H9 (cell line): ENCODE measurements at regions not wholly inside any gene's neighbourhood (a gene's known extent, or its start where the extent isn't known, plus 50 kb on each side); places are given as distances from the start of the nearest gene placed in this dataset.

Experiments
- DNase-seq: peaks from one replicate; pipeline ENCODE4 v3.0.0-alpha.2; 2017
- H2AFZ ChIP-seq: one replicate; pipeline ENCODE4 v1.6.1; 2013; ENCODE audit warnings: mild to moderate bottlenecking, low read length, control low read depth, moderate library complexity
- H2AK5ac ChIP-seq: 2 replicates; pipeline ENCODE4 v1.6.1; 2013; ENCODE audit warnings: low read length, control low read depth, mixed read lengths; ENCODE audit not compliant: insufficient read length
- H2BK120ac ChIP-seq: one replicate; pipeline ENCODE4 v1.6.1; 2013; ENCODE audit warnings: low read depth, mild to moderate bottlenecking, low read length, control low read depth, inconsistent platforms; ENCODE audit not compliant: poor library complexity, severe bottlenecking
- H2BK12ac ChIP-seq: 2 replicates; pipeline ENCODE4 v1.6.1; 2013; ENCODE audit warnings: low read length, control low read depth, mixed read lengths, low read depth; ENCODE audit not compliant: insufficient read length
- H2BK15ac ChIP-seq: 2 replicates; pipeline ENCODE4 v1.6.1; 2013; ENCODE audit warnings: low read depth, low read length, control low read depth
- H2BK20ac ChIP-seq: one replicate; pipeline ENCODE4 v1.6.1; 2013; ENCODE audit warnings: low read depth, mild to moderate bottlenecking, low read length, control low read depth, inconsistent platforms; ENCODE audit not compliant: poor library complexity, severe bottlenecking
- H2BK5ac ChIP-seq: 2 replicates; pipeline ENCODE4 v1.6.1; 2013; ENCODE audit warnings: low read length, control low read depth, mixed read lengths; ENCODE audit not compliant: insufficient read length
- H3K14ac ChIP-seq: 2 replicates; pipeline ENCODE4 v1.6.1; 2013; ENCODE audit warnings: low read length, control low read depth; ENCODE audit not compliant: insufficient read depth
- H3K18ac ChIP-seq: 2 replicates; pipeline ENCODE4 v1.6.1; 2013; ENCODE audit warnings: low read depth, mild to moderate bottlenecking, mixed read lengths, low read length, control low read depth; ENCODE audit not compliant: insufficient read length
- H3K23ac ChIP-seq: 2 replicates; pipeline ENCODE4 v1.6.1; 2013; ENCODE audit warnings: low read length, control low read depth, mixed read lengths, low read depth; ENCODE audit not compliant: insufficient read length
- H3K23me2 ChIP-seq: 2 replicates; pipeline ENCODE4 v1.6.1; 2013; ENCODE audit warnings: low read depth, mild to moderate bottlenecking, mixed read lengths, low read length, control low read depth; ENCODE audit not compliant: insufficient read length, poor library complexity, severe bottlenecking
- H3K27ac ChIP-seq: 2 replicates; pipeline ENCODE4 v1.5.1; 2013; ENCODE audit warnings: low read length, control low read depth, mixed read lengths, low read depth; ENCODE audit not compliant: insufficient read length
- H3K27me3 ChIP-seq: 2 replicates; pipeline ENCODE4 v1.6.1; 2013; ENCODE audit warnings: low read length, control low read depth, inconsistent platforms; ENCODE audit not compliant: insufficient read depth
- H3K4ac ChIP-seq: 2 replicates; pipeline ENCODE4 v1.6.1; 2013; ENCODE audit warnings: low read depth, mild to moderate bottlenecking, control low read depth, inconsistent platforms, low read length, moderate library complexity
- H3K4me1 ChIP-seq: 2 replicates; pipeline ENCODE4 v1.6.1; 2013; ENCODE audit warnings: low read length, control low read depth, inconsistent platforms; ENCODE audit not compliant: insufficient read depth
- H3K4me2 ChIP-seq: 2 replicates; pipeline ENCODE4 v1.6.1; 2013; ENCODE audit warnings: low read length, control low read depth, mixed read lengths; ENCODE audit not compliant: insufficient read length, insufficient read depth
- H3K56ac ChIP-seq: 2 replicates; pipeline ENCODE4 v1.6.1; 2013; ENCODE audit warnings: low read depth, mild to moderate bottlenecking, mixed read lengths, low read length, control low read depth; ENCODE audit not compliant: insufficient read length
- H3K79me1 ChIP-seq: 2 replicates; pipeline ENCODE4 v1.6.1; 2013; ENCODE audit warnings: low read depth, mild to moderate bottlenecking, moderate library complexity, low read length, control low read depth, inconsistent platforms; ENCODE audit not compliant: insufficient read depth, poor library complexity, severe bottlenecking
- H3K79me2 ChIP-seq: 2 replicates; pipeline ENCODE4 v1.6.1; 2013; ENCODE audit warnings: low read length, control low read depth, inconsistent platforms; ENCODE audit not compliant: insufficient read depth
- H3K9ac ChIP-seq: 2 replicates; pipeline ENCODE4 v1.6.1; 2013; ENCODE audit warnings: low read length, control low read depth, mixed read lengths; ENCODE audit not compliant: insufficient read length; ENCODE audit errors: extremely low read depth
- H3K9me3 ChIP-seq: one replicate; pipeline ENCODE4 v1.6.1; 2013; ENCODE audit warnings: low read depth, low read length, inconsistent platforms; ENCODE audit not compliant: control insufficient read depth
- H3T11ph ChIP-seq: one replicate; pipeline ENCODE4 v1.6.1; 2013; ENCODE audit warnings: mild to moderate bottlenecking, low read length, control low read depth, inconsistent platforms
- H4K20me1 ChIP-seq: one replicate; pipeline ENCODE4 v1.6.1; 2013; ENCODE audit not compliant: control insufficient read depth, insufficient read length, insufficient read depth
- H4K5ac ChIP-seq: 2 replicates; pipeline ENCODE4 v1.6.1; 2013; ENCODE audit warnings: low read depth, mild to moderate bottlenecking, mixed read lengths, low read length, control low read depth; ENCODE audit not compliant: insufficient read length
- H4K8ac ChIP-seq: replicated peaks from 2 replicates; pipeline ENCODE4 v1.6.1; 2013; ENCODE audit warnings: low read length, control low read depth, mixed read lengths, low read depth; ENCODE audit not compliant: insufficient read length
- H4K91ac ChIP-seq: 2 replicates; pipeline ENCODE4 v1.6.1; 2013; ENCODE audit warnings: low read depth, mild to moderate bottlenecking, moderate library complexity, mixed read lengths, low read length, control low read depth; ENCODE audit not compliant: insufficient read length
- H3K27ac Mint-ChIP-seq, 3 experiments: 2 replicates in 2 of 3; 3 replicates in 1 of 3; pipeline ENCODE4 v1.8.0; 2020 to 2021; ENCODE audit warnings: mixed read lengths in 3 of 3, mild to moderate bottlenecking in 1 of 3, moderate library complexity in 1 of 3
- H3K27me3 Mint-ChIP-seq: 2 replicates; pipeline ENCODE4 v1.8.0; 2021; ENCODE audit warnings: low read depth, mild to moderate bottlenecking, moderate library complexity, mixed read lengths
- H3K36me3 Mint-ChIP-seq, 3 experiments: 2 replicates in 2 of 3; 3 replicates in 1 of 3; pipeline ENCODE4 v1.8.0; 2020 to 2021; ENCODE audit warnings: low read depth in 3 of 3, mixed read lengths in 3 of 3; ENCODE audit not compliant: insufficient read depth in 1 of 3
- H3K4me1 Mint-ChIP-seq, 2 experiments: 2 replicates each; pipeline ENCODE4 v1.8.0; 2020; ENCODE audit warnings: mixed read lengths in 2 of 2
- H3K4me3 Mint-ChIP-seq, 2 experiments: 2 replicates in 1 of 2; 3 replicates in 1 of 2; pipeline ENCODE4 v1.8.0; 2020 to 2021; ENCODE audit warnings: mild to moderate bottlenecking in 2 of 2, mixed read lengths in 2 of 2, moderate library complexity in 1 of 2
- H3K9me3 Mint-ChIP-seq, 2 experiments: 2 replicates in 1 of 2; 3 replicates in 1 of 2; pipeline ENCODE4 v1.8.0; 2020; ENCODE audit warnings: mild to moderate bottlenecking in 2 of 2, mixed read lengths in 2 of 2, moderate library complexity in 1 of 2
- CTCF ChIP-seq: fragments of 200-600 bp; sonication (generic); conservative IDR thresholded peaks from 3 replicates; pipeline ENCODE4 v1.8.0; 2021; ENCODE audit warnings: antibody characterized with exemption, mild to moderate bottlenecking

- H4K20me1 ChIP-seq: no peaks in the 10 kb centered on the region
- H3K27ac ChIP-seq: no peak overlapping the region
- no peak overlapping the region for H2BK20ac ChIP-seq
- H2BK120ac ChIP-seq: no peak overlapping the region
- H2BK12ac ChIP-seq: no peak overlapping the region
- Mint-ChIP-seq H3K27me3 (no peaks in the 10 kb centered on the region), H3K9me3 (peaks cover 0 to 3% of the 10 kb centered on the region in 2 experiments; a peak in 2 of 5 replicates), H3K36me3 (no peaks in the 10 kb centered on the region), H3K4me3 (no peak overlapping the region), H3K27ac (no peak overlapping the region), H3K4me1 (no peaks in the 10 kb centered on the region)
- H3K23ac ChIP-seq: no peak overlapping the region
- no peak overlapping the region for H4K8ac ChIP-seq
- no peak overlapping the region for H3K56ac ChIP-seq
- no peak overlapping the region for H3T11ph ChIP-seq
- H3K27me3 ChIP-seq: no peaks in the 10 kb centered on the region
- H3K79me2 ChIP-seq: no peaks in the 10 kb centered on the region
- H3K4me2 ChIP-seq: no peak overlapping the region
- no peak for DNase-seq
- no peaks in the 10 kb centered on the region for H3K4me1 ChIP-seq
- no peaks in the 10 kb centered on the region for H3K9me3 ChIP-seq
- H2AK5ac ChIP-seq: no peak overlapping the region
- H3K79me1 ChIP-seq: no peaks in the 10 kb centered on the region
- H3K4ac ChIP-seq: no peak overlapping the region
- H2BK15ac ChIP-seq: no peak overlapping the region
- H2AFZ ChIP-seq: no peak overlapping the region
- no peak overlapping the region for H4K91ac ChIP-seq
- no peak overlapping the region for H3K14ac ChIP-seq
- H4K5ac ChIP-seq: no peak overlapping the region
- no peak overlapping the region for H3K9ac ChIP-seq
- no peak overlapping the region for H3K18ac ChIP-seq
- no peaks in the 10 kb centered on the region for H3K23me2 ChIP-seq
- no peak for TF ChIP-seq CTCF
- no peak overlapping the region for H2BK5ac ChIP-seq
Measured at GRCh38 chr13:60689571-60689970, 292.6 kb downstream of the TDRD3 start.
